ENCODE measurements at regions not wholly inside any gene's neighbourhood (a gene's known extent, or its start where the extent isn't known, plus 50 kb on each side); places are given as distances from the start of the nearest gene placed in this dataset.

GRCh38 chr1:34320053-34320669, 143.5 kb downstream of the C1orf94 start:
- in situ Hi-C loops (cut with HindIII; ENCODE audit: low sequenced_read_pairs) = no loop called here
- H3K4me3 ChIP-seq (ENCODE audit: low read depth, low read length) = no peak overlapping the region
- no peak for TF ChIP-seq CTCF (IDR thresholded peaks at IDR 0.05; ENCODE audit: low read depth, low read length, missing control alignments)
- no peak for DNase-seq (ENCODE audit: low read depth)

GRCh38 chr1:34322969-34323368, 146.3 kb downstream of the C1orf94 start:
- H3K4me3 ChIP-seq (ENCODE audit: low read depth, low read length) = no peak overlapping the region
- in situ Hi-C loops (cut with HindIII; ENCODE audit: low sequenced_read_pairs) = no loop called here
- no peak for TF ChIP-seq CTCF (IDR thresholded peaks at IDR 0.05; ENCODE audit: low read depth, low read length, missing control alignments)
- no peak for DNase-seq (ENCODE audit: low read depth)

GRCh38 chr1:34324879-34325440, 148.3 kb downstream of the C1orf94 start:
- no peak for DNase-seq (ENCODE audit: low read depth)
- in situ Hi-C loops (cut with HindIII; ENCODE audit: low sequenced_read_pairs) = no loop called here
- H3K4me3 ChIP-seq (ENCODE audit: low read depth, low read length) = no peak overlapping the region
- no peak for TF ChIP-seq CTCF (IDR thresholded peaks at IDR 0.05; ENCODE audit: low read depth, low read length, missing control alignments)

- TF ChIP-seq CTCF (IDR thresholded peaks at IDR 0.05; ENCODE audit: low read depth, low read length, missing control alignments) = no peak
- in situ Hi-C loops (cut with HindIII; ENCODE audit: low sequenced_read_pairs) = no loop called here
- no peak overlapping the region for H3K4me3 ChIP-seq (ENCODE audit: low read depth, low read length)
- DNase-seq (ENCODE audit: low read depth) = no peak
These were observed 151.6 kb downstream of the C1orf94 start for GRCh38 chr1:34328281-34328799.

- no peak overlapping the region for H3K4me3 ChIP-seq (ENCODE audit: low read depth, low read length)
- no peak for DNase-seq (ENCODE audit: low read depth)
- TF ChIP-seq CTCF (IDR thresholded peaks at IDR 0.05; ENCODE audit: low read depth, low read length, missing control alignments) = no peak
- in situ Hi-C loops (cut with HindIII; ENCODE audit: low sequenced_read_pairs) = no loop called here
These were observed 153.4 kb downstream of the C1orf94 start for GRCh38 chr1:34330061-34330460.

- in situ Hi-C loops (cut with HindIII; ENCODE audit: low sequenced_read_pairs) = no loop called here
- no peak overlapping the region for H3K4me3 ChIP-seq (ENCODE audit: low read depth, low read length)
- no peak for TF ChIP-seq CTCF (IDR thresholded peaks at IDR 0.05; ENCODE audit: low read depth, low read length, missing control alignments)
- DNase-seq (ENCODE audit: low read depth) = no peak
These were observed 154.6 kb downstream of the C1orf94 start for GRCh38 chr1:34331020-34331926.
